A549 (cell line): ENCODE measurements at regions not wholly inside any gene's neighbourhood (a gene's known extent, or its start where the extent isn't known, plus 50 kb on each side); places are given as distances from the start of the nearest gene placed in this dataset.

ENCODE experiments used
- BHLHE40 ChIP-seq: IDR thresholded peaks from 2 replicates; pipeline ENCODE4 v1.6.1; 2012; ENCODE audit warnings: low read depth, low read length, inconsistent platforms
- EHMT2 ChIP-seq: fragments of 200-600 bp; sonication (generic); IDR thresholded peaks from 2 replicates; pipeline ENCODE4 v1.6.1; 2016; ENCODE audit warnings: antibody characterized with exemption, low read depth, mild to moderate bottlenecking, moderate library complexity
- ELK1 ChIP-seq: fragments of 150-350 bp; IDR thresholded peaks from 2 replicates; pipeline ENCODE4 v1.6.1; 2014; ENCODE audit warnings: low read depth, mild to moderate bottlenecking, low read length
- EP300 ChIP-seq, 2 experiments: fragments of >200 bp; sonication (Bioruptor Twin); formaldehyde crosslinking; IDR thresholded peaks; 2 replicates in 1 of 2; 3 replicates in 1 of 2; pipeline ENCODE4 v1.6.1; 2016 to 2017
- ESRRA ChIP-seq: fragments of 150-350 bp; IDR thresholded peaks from 2 replicates; pipeline ENCODE4 v1.6.1; 2014; ENCODE audit warnings: mild to moderate bottlenecking, low read length, borderline replicate concordance
- MAX ChIP-seq: IDR thresholded peaks from 2 replicates; pipeline ENCODE4 v1.6.1; 2012
- MYC ChIP-seq: IDR thresholded peaks from 2 replicates; pipeline ENCODE4 v1.6.1; 2012; ENCODE audit warnings: mild to moderate bottlenecking, inconsistent platforms, low read length, improper control_type of control experiment, borderline replicate concordance
- NFE2L2 ChIP-seq: fragments of 150-350 bp; conservative IDR thresholded peaks from 2 replicates; pipeline ENCODE4 v1.6.1; 2014; ENCODE audit warnings: low read length
- PHF8 ChIP-seq: fragments of 200-600 bp; sonication (generic); IDR thresholded peaks from 2 replicates; pipeline ENCODE4 v1.6.1; 2016; ENCODE audit warnings: low read depth, mild to moderate bottlenecking, antibody characterized with exemption, moderate library complexity, borderline replicate concordance
- POLR2A ChIP-seq: IDR thresholded peaks from 2 replicates; pipeline ENCODE4 v1.6.1; 2012; ENCODE audit warnings: mild to moderate bottlenecking, low read length
- RCOR1 ChIP-seq: fragments of 150-350 bp; IDR thresholded peaks from 2 replicates; pipeline ENCODE4 v1.6.1; 2014; ENCODE audit warnings: antibody characterized with exemption, low read length, low read depth
- TP53 ChIP-seq: fragments of 250-450 bp; sonication (Bioruptor Pico); IDR thresholded peaks from 2 replicates; pipeline ENCODE4 v1.5.0; 2021; ENCODE audit warnings: mild to moderate bottlenecking, moderate library complexity
- TF ChIP-seq, protein P1 (sequence below): fragments of >200 bp; sonication (Bioruptor Twin); formaldehyde crosslinking; IDR thresholded peaks from 3 replicates; pipeline ENCODE4 v1.5.1; 2016
- TF ChIP-seq, protein P2 (sequence below): fragments of >200 bp; sonication (Bioruptor Twin); formaldehyde crosslinking; IDR thresholded peaks from 3 replicates; pipeline ENCODE4 v1.6.1; 2016

GRCh38 chr6:139730340-139730974 is 356.0 kb upstream of the CITED2 start:
- TF ChIP-seq, protein P1, sequence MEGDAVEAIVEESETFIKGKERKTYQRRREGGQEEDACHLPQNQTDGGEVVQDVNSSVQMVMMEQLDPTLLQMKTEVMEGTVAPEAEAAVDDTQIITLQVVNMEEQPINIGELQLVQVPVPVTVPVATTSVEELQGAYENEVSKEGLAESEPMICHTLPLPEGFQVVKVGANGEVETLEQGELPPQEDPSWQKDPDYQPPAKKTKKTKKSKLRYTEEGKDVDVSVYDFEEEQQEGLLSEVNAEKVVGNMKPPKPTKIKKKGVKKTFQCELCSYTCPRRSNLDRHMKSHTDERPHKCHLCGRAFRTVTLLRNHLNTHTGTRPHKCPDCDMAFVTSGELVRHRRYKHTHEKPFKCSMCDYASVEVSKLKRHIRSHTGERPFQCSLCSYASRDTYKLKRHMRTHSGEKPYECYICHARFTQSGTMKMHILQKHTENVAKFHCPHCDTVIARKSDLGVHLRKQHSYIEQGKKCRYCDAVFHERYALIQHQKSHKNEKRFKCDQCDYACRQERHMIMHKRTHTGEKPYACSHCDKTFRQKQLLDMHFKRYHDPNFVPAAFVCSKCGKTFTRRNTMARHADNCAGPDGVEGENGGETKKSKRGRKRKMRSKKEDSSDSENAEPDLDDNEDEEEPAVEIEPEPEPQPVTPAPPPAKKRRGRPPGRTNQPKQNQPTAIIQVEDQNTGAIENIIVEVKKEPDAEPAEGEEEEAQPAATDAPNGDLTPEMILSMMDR, result no peak
- no peak for TF ChIP-seq EP300 (IDR thresholded peaks at IDR 0.05)
- no peak for TF ChIP-seq ESRRA
- TF ChIP-seq PHF8, result no peak
- TF ChIP-seq TP53, result no peak
- no peak for TF ChIP-seq RCOR1
- no peak for TF ChIP-seq BHLHE40
- TF ChIP-seq NFE2L2, result no peak
- no peak for TF ChIP-seq MYC
- no peak for TF ChIP-seq ELK1
- TF ChIP-seq MAX, result no peak
- TF ChIP-seq, protein P2, sequence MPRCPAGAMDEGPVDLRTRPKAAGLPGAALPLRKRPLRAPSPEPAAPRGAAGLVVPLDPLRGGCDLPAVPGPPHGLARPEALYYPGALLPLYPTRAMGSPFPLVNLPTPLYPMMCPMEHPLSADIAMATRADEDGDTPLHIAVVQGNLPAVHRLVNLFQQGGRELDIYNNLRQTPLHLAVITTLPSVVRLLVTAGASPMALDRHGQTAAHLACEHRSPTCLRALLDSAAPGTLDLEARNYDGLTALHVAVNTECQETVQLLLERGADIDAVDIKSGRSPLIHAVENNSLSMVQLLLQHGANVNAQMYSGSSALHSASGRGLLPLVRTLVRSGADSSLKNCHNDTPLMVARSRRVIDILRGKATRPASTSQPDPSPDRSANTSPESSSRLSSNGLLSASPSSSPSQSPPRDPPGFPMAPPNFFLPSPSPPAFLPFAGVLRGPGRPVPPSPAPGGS, result no peak
- TF ChIP-seq EHMT2, result no peak
- no peak for TF ChIP-seq POLR2A
